HG02973 (cell line): ENCODE measurements at regions not wholly inside any gene's neighbourhood (a gene's known extent, or its start where the extent isn't known, plus 50 kb on each side); places are given as distances from the start of the nearest gene placed in this dataset.

Experiments
- ATAC-seq: cut with Tn5 transposase; IDR thresholded peaks from one replicate; pipeline ENCODE4 v1.9.1; 2021; ENCODE audit warnings: moderate library complexity; ENCODE audit not compliant: unreplicated experiment

DNA sequence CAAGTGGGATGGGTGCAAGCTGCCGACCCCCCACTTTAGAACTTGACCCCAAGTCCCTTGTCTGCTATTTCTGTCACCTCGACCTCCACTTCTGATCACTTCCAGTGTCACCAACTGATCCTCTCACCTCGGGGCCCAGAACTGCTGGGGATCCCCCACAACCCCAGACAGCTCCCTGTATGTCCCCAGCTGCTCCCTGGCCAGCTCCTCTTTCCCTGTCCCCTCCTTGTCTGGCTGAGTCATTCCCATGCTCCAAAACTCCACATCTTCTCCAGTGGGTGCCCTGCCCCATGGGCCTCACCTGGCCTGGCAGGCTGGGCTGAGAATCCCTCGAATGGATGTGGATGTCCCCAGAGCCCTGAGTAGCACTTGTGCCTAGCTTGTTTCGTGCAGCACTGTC is 154.3 kb upstream of the PCBD1 start:
- ATAC-seq: no peak

DNA sequence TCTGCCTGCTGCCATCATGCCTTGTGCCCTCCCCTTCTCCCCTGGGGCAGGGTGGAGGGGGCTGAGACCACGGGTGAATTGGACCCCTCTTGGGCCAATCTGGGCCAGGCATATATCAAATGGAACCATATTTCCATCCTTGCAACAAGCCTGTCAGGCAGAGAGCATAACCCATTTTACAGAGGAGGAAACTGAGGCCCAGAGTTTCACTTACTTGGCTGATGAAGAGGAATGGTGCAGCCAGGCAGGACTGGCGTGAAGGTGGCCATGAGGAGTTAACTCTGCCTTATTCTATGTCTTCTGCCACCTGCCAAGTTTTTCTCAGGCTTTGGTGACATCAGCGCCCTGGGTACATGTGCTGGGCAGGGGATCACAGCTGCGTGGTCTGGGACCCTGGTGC is 155.5 kb upstream of the PCBD1 start:
- no peak for ATAC-seq

DNA sequence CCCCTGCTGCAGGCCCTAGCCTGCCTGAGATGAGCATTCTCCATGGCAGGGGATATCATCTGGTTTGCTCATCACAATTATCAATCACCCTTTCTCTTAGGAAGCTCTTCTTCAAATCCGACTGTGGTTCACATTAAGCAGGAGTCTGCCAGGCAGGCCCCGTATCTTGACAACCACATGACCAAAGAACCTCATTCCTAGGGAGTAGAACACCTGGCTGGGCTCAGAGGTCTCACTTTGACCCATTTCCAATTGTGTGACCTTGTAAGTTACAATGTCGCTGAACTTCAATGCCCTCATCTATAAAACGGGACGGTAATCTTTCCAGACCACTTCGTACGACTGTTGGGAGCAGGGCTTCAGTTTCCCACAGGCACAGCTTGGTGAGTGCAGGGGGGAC is 156.4 kb upstream of the PCBD1 start:
- ATAC-seq: no peak

- ATAC-seq: no peak
These were observed 156.9 kb upstream of the PCBD1 start for GRCh38 chr10:71045204-71045809.

GRCh38 chr10:71045936-71046335 is 157.6 kb upstream of the PCBD1 start:
- ATAC-seq: no peak

GRCh38 chr10:71046747-71047146 is 158.4 kb upstream of the PCBD1 start:
- no peak for ATAC-seq

DNA sequence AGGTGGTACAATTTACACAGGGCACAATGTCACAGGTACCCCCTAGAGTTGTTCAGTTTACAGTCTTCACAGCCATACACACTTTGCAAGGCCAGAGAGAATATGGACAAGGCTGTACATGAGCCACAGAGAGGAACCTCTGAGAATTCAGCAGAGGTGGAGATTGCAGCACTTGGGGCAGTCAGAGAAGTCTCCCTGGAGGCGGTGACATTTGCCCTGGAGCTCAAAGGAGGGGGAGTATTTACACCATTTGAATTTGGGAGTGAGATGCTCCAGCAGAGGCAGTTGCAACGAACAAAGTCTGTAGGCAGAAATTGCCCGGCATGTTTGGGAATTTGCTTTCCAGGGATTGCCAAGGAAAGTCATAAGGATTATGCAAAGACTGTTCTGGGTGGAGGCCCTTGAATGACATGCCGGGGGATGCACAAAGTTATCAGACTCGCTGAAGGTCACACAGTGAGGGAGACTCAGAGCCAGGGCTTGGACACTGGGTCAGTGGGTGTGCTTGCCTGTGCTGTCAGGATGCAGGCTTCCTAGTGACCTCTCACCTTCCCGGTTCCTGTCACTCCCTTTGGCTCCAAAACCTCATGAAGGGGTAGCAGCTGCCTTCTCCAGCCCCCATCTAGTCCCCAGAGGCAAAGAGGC is 160.7 kb upstream of the PCBD1 start:
- ATAC-seq: no peak

GRCh38 chr10:71049994-71050393 is 161.6 kb upstream of the PCBD1 start:
- no peak for ATAC-seq

DNA sequence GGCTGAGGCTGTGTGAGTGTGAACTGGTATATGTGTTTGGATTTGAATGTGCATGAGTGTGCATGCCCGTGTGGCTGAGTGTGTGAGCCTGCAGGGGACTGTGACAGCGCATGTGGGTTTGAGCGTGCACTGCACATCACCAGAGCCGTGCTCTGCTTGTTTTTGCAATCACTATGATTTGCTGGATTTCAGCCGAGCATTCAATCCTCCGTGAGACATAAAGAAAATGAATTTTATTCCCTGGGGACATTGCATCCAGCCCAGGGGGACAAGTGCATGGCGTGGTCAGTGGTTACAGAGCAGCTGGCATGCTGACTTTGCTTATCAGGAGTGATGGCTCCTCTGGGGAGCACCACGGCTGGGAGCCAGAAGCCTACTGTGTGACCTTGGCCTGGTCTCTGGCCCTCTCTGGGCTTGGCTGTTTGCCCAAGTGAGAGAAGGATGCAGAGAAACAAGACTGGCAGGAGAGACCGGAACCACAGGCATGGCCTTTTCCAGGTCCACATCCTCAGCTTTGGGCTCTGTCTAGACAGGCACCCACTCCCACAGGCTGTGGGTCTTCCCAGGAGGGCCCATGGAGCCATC is 160.2 kb upstream of the UNC5B start:
- ATAC-seq: no peak

GRCh38 chr10:71052708-71053107 is 159.7 kb upstream of the UNC5B start:
- ATAC-seq: no peak

DNA sequence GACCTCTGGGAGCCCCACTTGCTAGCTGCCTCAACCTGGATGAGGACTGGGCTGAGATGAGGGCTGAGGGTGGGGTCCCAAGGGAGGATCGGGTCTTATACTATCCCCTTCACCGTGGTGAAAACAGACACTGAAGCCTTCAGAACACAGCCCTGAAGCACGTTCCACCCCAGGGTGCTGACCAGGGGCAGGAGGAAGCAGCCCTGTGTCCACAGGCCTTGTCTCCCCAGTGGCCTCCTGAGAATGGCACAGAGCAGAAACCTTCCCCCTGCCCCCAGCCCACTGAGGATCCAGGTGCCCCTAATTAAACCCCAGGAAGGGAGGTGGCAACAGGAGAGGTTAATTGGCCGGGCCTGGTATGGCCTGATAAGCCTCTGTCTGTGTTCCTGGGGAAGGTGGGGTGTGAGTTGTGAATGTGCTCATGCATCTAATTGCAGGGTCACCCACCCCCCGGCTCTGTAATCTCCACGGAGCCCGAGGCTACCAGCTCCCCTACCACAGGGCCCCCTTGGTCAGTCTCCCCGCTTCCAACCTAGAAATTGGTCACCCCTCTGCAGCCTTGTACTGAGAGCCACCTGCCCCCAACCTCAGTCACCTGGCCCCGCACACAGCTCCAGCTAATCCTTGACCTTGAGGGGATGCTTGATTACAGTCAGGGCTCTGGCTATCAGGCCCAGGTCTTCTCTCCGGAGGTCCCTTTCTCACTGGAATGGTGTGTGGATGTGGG is 159.0 kb upstream of the UNC5B start:
- ATAC-seq: no peak

DNA sequence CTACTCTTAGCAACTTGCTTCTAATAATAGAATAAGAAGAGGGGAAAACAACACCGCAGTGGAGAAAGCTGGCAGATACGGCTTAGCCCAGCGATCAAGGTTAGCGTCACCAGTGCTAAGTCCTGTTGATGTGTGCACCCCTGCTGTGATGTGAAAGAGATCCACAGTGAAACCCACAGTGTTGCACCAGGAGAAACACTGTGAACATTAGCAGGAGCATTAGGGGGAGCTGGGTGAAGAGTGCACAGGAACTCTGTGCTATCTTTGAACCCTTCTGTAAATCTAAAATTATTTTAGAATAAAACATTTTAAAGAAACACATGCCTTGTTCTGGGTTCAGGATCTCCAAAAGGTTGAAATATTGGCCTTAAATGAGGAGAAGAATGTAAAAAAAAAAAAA is 154.1 kb upstream of the UNC5B start:
- no peak for ATAC-seq

- ATAC-seq: no peak
These were observed 153.1 kb upstream of the UNC5B start for GRCh38 chr10:71059054-71059818.

DNA sequence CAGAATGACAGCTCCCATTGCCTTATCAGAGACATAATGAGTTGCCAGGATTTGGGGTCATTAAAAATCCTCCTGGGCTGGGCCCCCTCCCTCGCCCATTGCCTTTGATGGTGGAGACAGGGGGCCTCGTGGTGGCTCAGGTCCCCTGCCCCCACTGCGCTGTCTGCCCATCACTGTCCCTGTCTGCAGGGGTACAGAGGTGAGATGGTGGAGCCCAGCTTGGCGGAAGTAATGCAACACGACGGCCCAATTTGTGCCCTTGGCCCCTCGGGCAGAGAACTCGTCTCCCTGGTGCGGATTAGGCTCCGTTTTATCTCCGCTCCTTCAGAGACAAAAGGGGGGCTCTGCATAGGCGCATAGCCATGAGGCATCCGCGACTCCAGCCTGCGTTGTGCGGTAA is 152.4 kb upstream of the UNC5B start:
- ATAC-seq: no peak

DNA sequence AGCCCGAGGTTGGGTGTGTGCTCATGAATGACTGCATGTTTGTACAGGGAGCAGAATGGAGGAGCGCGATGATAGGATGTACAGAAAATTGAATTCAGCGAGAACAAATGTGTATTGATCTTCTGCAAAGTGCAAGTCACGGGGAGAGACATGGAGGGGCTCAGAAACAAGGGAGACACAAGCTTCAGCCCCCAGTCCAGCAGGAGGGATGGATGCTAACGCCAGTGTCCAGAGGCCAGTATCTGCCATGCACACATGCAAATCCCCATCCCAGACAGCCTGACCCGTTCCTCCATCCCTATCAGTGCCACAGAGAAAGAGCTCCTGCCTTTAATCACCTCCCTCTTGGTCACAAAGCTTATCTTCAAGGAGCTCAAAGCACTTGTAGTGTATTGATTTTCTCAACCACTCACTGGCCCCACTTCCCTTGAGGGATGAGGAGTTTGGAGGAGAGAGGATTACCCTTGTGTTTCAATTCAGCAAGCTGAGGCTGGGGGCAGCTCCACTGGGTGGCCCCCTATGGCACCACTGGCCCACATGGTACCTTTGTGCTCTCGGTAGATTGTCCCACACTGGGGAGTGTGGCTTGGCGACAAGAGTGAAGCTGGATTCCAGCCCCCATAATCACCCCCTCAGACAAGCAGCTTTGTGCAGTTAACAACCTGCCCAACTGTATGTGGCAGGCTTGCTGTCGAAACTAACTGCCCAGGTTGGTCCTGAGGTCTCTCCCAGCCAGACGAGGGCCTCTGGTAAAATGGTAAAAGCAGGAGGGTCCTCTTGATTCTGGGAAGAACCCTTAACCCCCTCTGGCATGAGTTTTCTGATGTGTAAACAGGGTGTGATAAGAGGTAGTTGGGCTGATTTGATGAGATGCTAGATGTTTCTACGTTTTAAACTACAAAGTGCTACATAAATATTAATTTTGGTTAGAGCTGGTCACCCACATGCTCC is 151.6 kb upstream of the UNC5B start:
- no peak for ATAC-seq

DNA sequence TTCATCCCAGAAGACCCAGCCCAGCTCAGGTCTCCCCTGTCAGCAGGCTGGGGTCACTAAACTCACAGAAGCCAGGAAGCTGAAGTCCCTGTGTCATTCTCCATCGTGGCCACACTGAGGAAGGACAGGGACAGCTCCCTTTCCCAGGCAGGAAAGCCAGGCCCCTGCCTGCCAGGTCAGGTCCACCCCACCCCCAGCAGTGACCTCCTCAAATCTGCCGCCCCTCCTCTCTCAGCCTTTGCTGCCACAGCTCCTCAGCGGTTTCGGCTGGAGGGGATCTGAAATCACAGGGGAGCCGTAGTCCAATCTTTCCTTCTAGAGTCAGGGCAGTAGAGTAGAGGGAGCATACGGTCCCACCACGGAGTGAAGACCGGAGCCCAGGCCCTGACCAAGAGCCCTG is 150.9 kb upstream of the UNC5B start:
- ATAC-seq: no peak

DNA sequence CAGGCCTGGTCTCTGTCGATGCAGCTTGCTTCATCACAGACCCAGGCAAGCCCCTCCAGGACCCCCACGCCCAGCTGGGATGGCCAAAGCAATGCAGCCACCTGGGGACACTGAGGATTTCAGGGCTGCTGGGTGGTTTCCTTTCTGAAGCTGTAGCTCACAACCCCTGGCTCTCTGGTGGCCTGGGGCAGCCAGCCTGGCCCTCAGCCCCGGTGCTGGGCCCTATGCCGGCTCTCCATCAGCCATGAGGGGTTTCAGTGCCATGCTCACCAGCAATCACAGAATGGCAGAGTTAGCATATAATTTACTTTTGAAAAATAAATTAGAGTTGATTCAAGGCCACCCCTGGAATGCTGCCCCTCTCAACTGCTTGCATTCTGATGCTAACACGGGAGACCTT is 150.2 kb upstream of the UNC5B start:
- ATAC-seq: no peak

DNA sequence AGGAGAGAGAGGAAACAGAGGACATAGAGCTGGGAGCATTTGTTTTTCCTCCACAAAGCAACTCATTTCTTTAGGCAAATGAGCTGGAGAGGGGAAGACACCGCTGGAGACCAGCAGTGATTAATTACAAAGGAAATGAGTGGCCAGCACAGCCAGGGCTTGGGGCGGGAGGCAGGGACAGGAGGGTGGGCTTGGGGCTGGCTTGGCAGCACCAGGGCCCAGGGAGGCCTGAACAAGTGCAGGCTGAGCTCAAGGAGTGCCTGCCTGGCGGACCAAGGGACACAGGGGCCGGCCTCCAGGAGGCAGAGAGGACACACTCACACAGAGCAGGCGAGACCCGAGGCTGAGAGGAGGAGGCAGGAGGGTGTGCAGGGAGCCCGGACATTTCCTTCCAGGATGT is 149.0 kb upstream of the UNC5B start:
- no peak for ATAC-seq

GRCh38 chr10:71064413-71065118 is 147.8 kb upstream of the UNC5B start:
- ATAC-seq: no peak

DNA sequence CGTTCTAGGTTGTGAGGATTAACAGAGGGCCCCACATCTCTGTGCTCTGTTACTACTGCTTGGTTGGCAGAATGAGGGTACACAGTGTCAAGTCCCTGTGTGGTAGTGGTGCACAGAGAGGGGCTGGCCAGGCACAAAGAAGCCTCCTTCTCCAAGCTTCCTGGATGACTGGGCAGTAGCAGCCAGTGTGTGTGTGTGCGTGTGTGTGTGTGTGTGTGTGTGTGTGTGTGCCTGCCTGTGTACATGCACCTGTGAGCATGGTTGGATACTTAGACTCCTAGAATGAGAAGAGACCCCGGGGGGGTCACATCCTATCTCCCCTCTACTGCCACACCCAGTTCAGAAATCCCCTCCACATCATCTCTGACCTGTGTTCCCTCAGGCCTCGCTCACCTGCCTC is 146.7 kb upstream of the UNC5B start:
- ATAC-seq: no peak
